GM18873 (cell line): ENCODE measurements at regions not wholly inside any gene's neighbourhood (a gene's known extent, or its start where the extent isn't known, plus 50 kb on each side); places are given as distances from the start of the nearest gene placed in this dataset.
"Not testable (repeated sequence)": the region's sequence is repeated elsewhere in the genome, so short reads cannot be mapped to it uniquely, and the experiment has no call there.

ENCODE experiments used
- ATAC-seq: cut with Tn5 transposase; IDR thresholded peaks from one replicate; pipeline ENCODE4 v1.9.1; 2021; ENCODE audit warnings: mild to moderate bottlenecking, moderate library complexity, moderate number of reproducible peaks; ENCODE audit not compliant: unreplicated experiment, low FRiP score

GRCh38 chr20:1758765-1759164 is 101.2 kb upstream of the SIRPG start:
- ATAC-seq = no peak

- no peak for ATAC-seq
These were observed 100.3 kb upstream of the SIRPG start for GRCh38 chr20:1757606-1758512.

- ATAC-seq = no peak
These were observed 99.5 kb upstream of the SIRPG start for GRCh38 chr20:1757072-1757471.

GRCh38 chr20:1754749-1755148 is 97.2 kb upstream of the SIRPG start:
- no peak for ATAC-seq

GRCh38 chr20:1754306-1754705 is 96.7 kb upstream of the SIRPG start:
- ATAC-seq = no peak

GRCh38 chr20:1752045-1752444 is 94.5 kb upstream of the SIRPG start:
- no peak for ATAC-seq

- ATAC-seq = no peak
These were observed 91.2 kb upstream of the SIRPG start for GRCh38 chr20:1748777-1749176.

- ATAC-seq = no peak
These were observed 90.5 kb upstream of the SIRPG start for GRCh38 chr20:1747953-1748577.

- ATAC-seq = not testable (repeated sequence)
These were observed 84.5 kb upstream of the SIRPG start for GRCh38 chr20:1742049-1742434.

GRCh38 chr20:1741309-1742048 is 83.9 kb upstream of the SIRPG start:
- ATAC-seq = no peak

GRCh38 chr20:1737134-1737533 is 79.6 kb upstream of the SIRPG start:
- ATAC-seq = no peak

GRCh38 chr20:1735417-1736089 is 78.0 kb upstream of the SIRPG start:
- no peak for ATAC-seq

GRCh38 chr20:1734269-1734858 is 76.8 kb upstream of the SIRPG start:
- ATAC-seq = no peak

- ATAC-seq = not testable (repeated sequence)
These were observed 74.3 kb upstream of the SIRPG start for GRCh38 chr20:1731828-1732375.

- ATAC-seq = not testable (repeated sequence)
These were observed 73.6 kb upstream of the SIRPG start for GRCh38 chr20:1730981-1731711.

GRCh38 chr20:1727303-1727702 is 69.7 kb upstream of the SIRPG start:
- not testable (repeated sequence) for ATAC-seq

GRCh38 chr20:1724901-1725300 is 67.3 kb upstream of the SIRPG start:
- ATAC-seq = no peak

GRCh38 chr20:1722513-1723050 is 65.0 kb upstream of the SIRPG start:
- ATAC-seq = no peak
